GM18502 (cell line): ENCODE measurements at regions not wholly inside any gene's neighbourhood (a gene's known extent, or its start where the extent isn't known, plus 50 kb on each side); places are given as distances from the start of the nearest gene placed in this dataset.
"Not testable (repeated sequence)": the region's sequence is repeated elsewhere in the genome, so short reads cannot be mapped to it uniquely, and the experiment has no call there.

Source experiments
- ATAC-seq: cut with Tn5 transposase; IDR thresholded peaks from one replicate; pipeline ENCODE4 v1.9.1; 2021; ENCODE audit warnings: mild to moderate bottlenecking; ENCODE audit not compliant: unreplicated experiment, poor library complexity

- no peak for ATAC-seq
These were observed 103.4 kb downstream of the MINAR1 start for GRCh38 chr15:79535536-79535935.

DNA sequence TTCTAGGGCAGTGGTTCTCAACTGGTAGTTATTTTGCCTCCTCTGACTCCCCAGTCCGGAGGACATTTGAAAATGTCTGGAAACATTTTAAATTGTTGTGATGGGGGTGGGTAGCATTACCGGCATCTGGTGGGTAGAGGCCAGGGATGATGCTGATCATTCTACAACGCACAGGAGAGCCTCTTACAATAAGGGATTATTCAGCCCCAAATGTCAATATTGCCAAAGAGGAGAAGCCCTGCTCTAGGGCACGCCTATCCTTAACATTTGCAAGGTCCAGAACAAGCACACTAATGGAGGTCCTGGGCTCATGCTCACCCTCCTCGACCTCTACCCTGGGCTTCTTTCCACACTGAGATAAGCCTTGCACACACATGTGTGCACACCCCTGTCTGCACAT lies 106.4 kb downstream of the MINAR1 start:
- no peak for ATAC-seq

DNA sequence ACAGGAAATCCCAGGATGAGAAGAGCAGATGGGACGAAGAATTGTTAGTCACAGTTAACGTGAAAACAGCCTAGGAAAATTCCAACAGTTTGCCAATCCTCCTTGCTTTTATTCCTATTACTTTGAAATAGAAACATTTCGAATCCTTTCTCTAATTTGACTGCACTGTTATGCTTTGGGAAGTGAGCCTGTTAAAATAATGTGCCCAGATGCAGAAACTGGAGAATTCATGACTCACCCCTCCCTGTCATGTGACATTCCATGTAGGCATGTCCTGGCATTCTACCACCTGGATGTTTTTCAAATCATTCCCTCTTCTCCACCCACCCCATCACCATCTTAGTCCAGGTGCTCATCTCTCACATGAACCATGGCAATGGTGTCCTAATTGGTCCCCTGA lies 107.3 kb downstream of the MINAR1 start:
- ATAC-seq, result no peak

GRCh38 chr15:79540551-79540950 lies 108.4 kb downstream of the MINAR1 start:
- no peak for ATAC-seq

- ATAC-seq, result no peak
These were observed 109.1 kb downstream of the MINAR1 start for GRCh38 chr15:79541196-79541595.

DNA sequence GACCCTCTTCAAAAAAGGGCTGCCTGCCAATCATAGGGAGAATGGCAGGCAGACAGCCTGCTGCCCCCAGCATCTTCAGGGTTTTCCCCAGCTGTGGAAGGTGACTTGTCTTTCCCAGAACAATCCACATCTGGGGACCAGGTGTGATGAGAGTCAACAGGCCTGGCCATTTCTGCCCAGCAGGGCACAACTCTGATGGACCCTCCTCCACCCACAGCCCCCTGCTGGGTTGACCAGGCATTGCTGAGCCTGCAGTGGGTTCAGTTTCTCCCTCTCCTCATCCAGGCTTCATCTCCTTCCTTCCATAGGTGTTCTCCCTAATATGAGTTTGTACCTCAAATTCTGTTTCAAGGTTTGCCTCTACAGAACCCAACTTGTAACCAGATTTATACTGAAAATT lies 111.0 kb downstream of the MINAR1 start:
- no peak for ATAC-seq

DNA sequence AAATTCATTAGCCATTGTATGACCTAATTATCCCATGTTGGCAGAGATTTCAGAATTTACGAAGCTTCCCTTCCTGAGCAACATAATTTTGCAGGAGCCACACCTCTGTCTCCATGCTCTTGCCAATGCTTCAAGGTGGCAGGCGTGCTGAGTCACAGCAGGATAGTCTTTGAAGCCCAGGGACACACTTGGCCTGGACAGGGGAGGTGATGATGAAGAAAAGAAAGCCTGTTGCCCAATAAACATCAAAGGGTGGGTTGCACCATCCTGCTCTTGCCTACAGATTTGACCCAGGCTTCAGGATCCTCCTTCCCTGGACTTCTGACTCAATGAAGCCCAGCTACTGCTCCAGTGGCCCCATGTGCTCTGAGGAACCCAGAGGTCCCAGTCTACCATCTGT lies 117.1 kb downstream of the MINAR1 start:
- no peak for ATAC-seq

- no peak for ATAC-seq
These were observed 128.2 kb downstream of the MINAR1 start for GRCh38 chr15:79560384-79560783.

GRCh38 chr15:79561982-79562381 lies 129.8 kb downstream of the MINAR1 start:
- no peak for ATAC-seq

GRCh38 chr15:79562403-79562815 lies 130.3 kb downstream of the MINAR1 start:
- ATAC-seq, result no peak

GRCh38 chr15:79562899-79563298 lies 130.8 kb downstream of the MINAR1 start:
- no peak for ATAC-seq

DNA sequence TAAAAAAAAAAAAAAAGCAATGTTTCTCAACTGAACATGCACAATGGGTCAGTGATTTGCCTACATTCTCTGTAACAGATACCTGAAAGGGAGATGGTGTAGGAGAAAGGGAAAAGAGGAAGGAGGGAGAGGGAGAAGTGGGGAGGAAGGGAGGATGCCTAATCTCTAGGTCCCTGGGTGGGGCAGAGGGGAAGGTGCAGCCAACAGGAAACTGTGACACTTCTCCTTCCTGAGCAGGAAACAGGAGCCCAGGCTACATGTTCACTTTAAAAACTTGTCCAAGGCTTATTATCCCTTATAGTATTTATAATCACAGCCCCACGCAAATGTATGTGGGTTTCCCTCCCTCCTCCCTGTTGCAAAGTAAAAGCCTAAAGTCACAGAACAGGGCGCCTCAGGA lies 137.9 kb downstream of the MINAR1 start:
- no peak for ATAC-seq

GRCh38 chr15:79572691-79573404 lies 140.7 kb downstream of the MINAR1 start:
- no peak for ATAC-seq

- ATAC-seq, result not testable (repeated sequence)
These were observed 142.5 kb downstream of the MINAR1 start for GRCh38 chr15:79574431-79575273.

GRCh38 chr15:79582650-79583049 lies 150.5 kb downstream of the MINAR1 start:
- ATAC-seq, result no peak

- ATAC-seq, result no peak
These were observed 160.0 kb downstream of the MINAR1 start for GRCh38 chr15:79592126-79592525.

DNA sequence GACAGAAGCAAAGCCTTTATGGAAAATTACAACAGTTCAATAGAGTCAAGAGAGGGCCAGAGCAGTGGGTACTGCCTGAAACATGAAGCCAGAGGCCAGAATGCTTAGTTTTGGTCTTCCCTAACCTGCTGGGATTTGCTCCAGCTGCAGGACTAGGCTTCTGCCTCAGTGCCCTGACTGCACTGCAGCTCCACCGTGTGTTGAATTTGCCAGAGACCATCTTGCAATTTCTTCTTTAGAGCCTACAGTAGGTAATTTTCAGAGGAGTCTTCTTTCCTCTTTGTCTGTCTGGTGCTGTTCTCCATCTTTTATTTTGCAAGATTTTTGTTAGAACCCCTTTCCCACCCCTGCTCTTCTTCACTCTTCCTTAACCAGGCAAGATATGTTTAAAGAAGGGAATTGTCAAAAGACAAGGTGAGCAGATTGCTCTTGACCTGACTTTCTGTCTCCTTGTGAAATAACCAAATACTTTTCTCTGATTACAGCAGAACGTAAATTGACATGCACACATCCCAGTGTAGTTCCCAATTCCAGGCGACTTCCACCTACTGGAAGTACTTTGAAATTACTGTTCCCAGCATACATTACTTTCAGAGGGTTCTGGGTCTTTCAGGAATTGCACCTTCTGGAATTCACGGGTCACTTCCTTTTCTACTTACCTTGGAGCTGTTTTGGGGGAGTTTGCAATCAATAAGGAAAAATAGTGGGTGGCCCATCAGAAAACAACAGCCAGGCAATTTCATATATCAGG lies 161.2 kb downstream of the MINAR1 start:
- ATAC-seq, result no peak

DNA sequence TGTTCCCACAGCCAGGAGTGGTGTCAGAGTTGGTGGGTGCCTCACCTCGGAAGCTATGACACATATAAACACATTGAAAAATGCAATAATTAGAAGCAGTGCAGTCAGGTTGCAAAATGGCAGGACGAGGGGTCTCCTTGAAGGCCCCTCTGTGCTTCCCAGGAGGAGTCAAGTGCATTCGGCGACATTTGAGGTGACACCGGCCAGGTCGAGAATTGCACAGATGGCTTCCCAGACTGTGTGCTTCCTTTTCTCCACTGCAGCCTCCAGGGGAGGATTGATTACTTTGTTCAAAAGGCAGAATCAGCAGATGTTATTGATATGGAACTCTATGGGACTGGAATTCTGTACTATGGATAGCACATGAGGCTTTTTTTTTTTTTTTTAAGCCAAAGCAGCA lies 163.2 kb downstream of the MINAR1 start:
- no peak for ATAC-seq

GRCh38 chr15:79595995-79596622 lies 164.0 kb downstream of the MINAR1 start:
- peak; percentile 98 for ATAC-seq

GRCh38 chr15:79598639-79599038 lies 166.5 kb downstream of the MINAR1 start:
- ATAC-seq, result no peak
